Astrocyte (in vitro differentiated cells and primary cell): ENCODE measurements at regions not wholly inside any gene's neighbourhood (a gene's known extent, or its start where the extent isn't known, plus 50 kb on each side); places are given as distances from the start of the nearest gene placed in this dataset.

Experiments
- CTCF ChIP-seq: IDR thresholded peaks from 2 replicates; pipeline ENCODE4 v1.5.1; 2011; ENCODE audit warnings: low read depth, mild to moderate bottlenecking, inconsistent platforms, low read length, moderate library complexity; ENCODE audit not compliant: insufficient read depth
- EZH2 ChIP-seq: IDR thresholded peaks from 2 replicates; pipeline ENCODE4 v1.6.1; 2012; ENCODE audit warnings: mild to moderate bottlenecking, low read length, inconsistent platforms; ENCODE audit not compliant: insufficient read depth

- TF ChIP-seq CTCF (no peak), EZH2 (no peak)
Measured at GRCh38 chr19:28553005-28553404, 659.9 kb downstream of the UQCRFS1 start.
